Loucy (cell line): ENCODE measurements at regions not wholly inside any gene's neighbourhood (a gene's known extent, or its start where the extent isn't known, plus 50 kb on each side); places are given as distances from the start of the nearest gene placed in this dataset.

Source experiments
- CTCF ChIP-seq: fragments of 200-600 bp; sonication (generic); conservative IDR thresholded peaks from 2 replicates; pipeline ENCODE4 v1.5.1; 2014; ENCODE audit warnings: mild to moderate bottlenecking, antibody characterized with exemption, low read length
- EZH2phosphoT487 ChIP-seq: fragments of 200-600 bp; IDR thresholded peaks from 2 replicates; pipeline ENCODE4 v1.6.1; 2018; ENCODE audit warnings: antibody characterized with exemption, mild to moderate bottlenecking, moderate library complexity, borderline replicate concordance

- TF ChIP-seq CTCF (no peak), EZH2phosphoT487 (no peak)
These were observed 151.1 kb upstream of the POU5F2 start for GRCh38 chr5:93892481-93892880.
